HepG2 (cell line): ENCODE measurements at regions not wholly inside any gene's neighbourhood (a gene's known extent, or its start where the extent isn't known, plus 50 kb on each side); places are given as distances from the start of the nearest gene placed in this dataset.

ENCODE experiments used
- ATAC-seq: fragments of 200-7000 bp; cut with Tn5 transposase; 3 replicates; pipeline ENCODE4 v1.9.1; 2020; ENCODE audit warnings: mild to moderate bottlenecking, moderate library complexity
- BruUV-seq: library from RNA; stranded (reverse); fragments of 400-500 nt; replicated peaks from 2 replicates; lab custom pipeline; 2021; lab: Mats Ljungman, UMichigan
- CTCF ChIA-PET: fragments of 300-600 bp; formaldehyde crosslinking; extraction: SDS; loops from one replicate; lab custom pipeline; 2021; ENCODE audit warnings: low total read pairs, inconsistent platforms, low intra/inter-chr PET ratio; lab: Yijun Ruan, JAX
- POLR2A ChIA-PET: fragments of 350-600 bp; sonication (Branson Sonifier 250); formaldehyde crosslinking; loops from one replicate; lab custom pipeline; 2020; ENCODE audit warnings: antibody characterized with exemption, inconsistent platforms; lab: Yijun Ruan, JAX
- DNase-seq: peaks from one replicate; pipeline ENCODE4 v3.0.0-alpha.2; 2015; ENCODE audit warnings: low spot score
- FAIRE-seq: peaks from 3 replicates; lab custom pipeline; 2011; peaks lifted over from hg19 to GRCh38; lab: Jason Lieb, UNC
- H2AFZ ChIP-seq: one replicate; pipeline ENCODE4 v1.6.1; 2011; ENCODE audit warnings: low read length, inconsistent platforms
- H3K27ac ChIP-seq: fragments of 300-600 bp; 3 replicates; pipeline ENCODE4 v1.8.0; 2011; ENCODE audit warnings: mixed run types, mild to moderate bottlenecking, mixed read lengths, low read length, inconsistent platforms; ENCODE audit not compliant: insufficient read depth; ENCODE audit errors: extremely low read length
- H3K27me3 ChIP-seq, 2 experiments: fragments of 200-600 bp in 1 of 2; 2 replicates in 1 of 2; 3 replicates in 1 of 2; pipeline versions ENCODE4 v1.6.0 to v1.8.0; 2011; ENCODE audit warnings: low read length in 2 of 2, mild to moderate bottlenecking in 2 of 2, moderate library complexity in 2 of 2, inconsistent platforms in 1 of 2; ENCODE audit not compliant: insufficient read depth in 2 of 2, control insufficient read depth in 1 of 2
- H3K36me3 ChIP-seq, 2 experiments: fragments of 200-600 bp in 1 of 2; replicated peaks in 1 of 2; 2 replicates in 1 of 2; 3 replicates in 1 of 2; pipeline versions ENCODE4 v1.5.1 to v1.8.0; 2011; ENCODE audit warnings: low read length in 2 of 2, inconsistent platforms in 1 of 2; ENCODE audit not compliant: insufficient read depth in 2 of 2, control insufficient read depth in 1 of 2
- H3K4me1 ChIP-seq: 2 replicates; pipeline ENCODE4 v1.5.1; 2012; ENCODE audit warnings: low read length, inconsistent platforms; ENCODE audit not compliant: insufficient read depth
- H3K4me2 ChIP-seq: 2 replicates; pipeline ENCODE4 v1.6.0; 2011; ENCODE audit warnings: low read depth, low read length, inconsistent platforms
- H3K4me3 ChIP-seq, 3 experiments: fragments of 200-600 bp in 1 of 3; sonication (generic), shearing (Covaris generic) in 1 of 3; replicated peaks in 1 of 3; 2 replicates each; pipeline ENCODE4 v1.5.1; 2011 to 2016; ENCODE audit warnings: low read length in 3 of 3, inconsistent platforms in 2 of 3, low read depth in 2 of 3, mild to moderate bottlenecking in 2 of 3, control low read depth in 1 of 3, mixed read lengths in 1 of 3; ENCODE audit not compliant: insufficient read depth in 1 of 3
- H3K79me2 ChIP-seq: one replicate; pipeline ENCODE4 v1.6.1; 2011; ENCODE audit warnings: low read length, inconsistent platforms; ENCODE audit not compliant: insufficient read depth
- H3K9ac ChIP-seq: 2 replicates; pipeline ENCODE4 v1.6.0; 2011; ENCODE audit warnings: mild to moderate bottlenecking, low read depth, low read length, inconsistent platforms; ENCODE audit not compliant: insufficient read depth
- H3K9me3 ChIP-seq: 2 replicates; pipeline ENCODE4 v1.5.1; 2012; ENCODE audit warnings: mild to moderate bottlenecking, low read length
- H4K20me1 ChIP-seq: 2 replicates; pipeline ENCODE4 v1.6.0; 2011; ENCODE audit warnings: inconsistent platforms, mild to moderate bottlenecking, low read length, moderate library complexity; ENCODE audit not compliant: insufficient read depth
- GTF3A ChIP-seq: sonication (generic); formaldehyde crosslinking; conservative IDR thresholded peaks from 2 replicates; pipeline ENCODE4 v1.4.0; 2020; ENCODE audit warnings: mild to moderate bottlenecking, missing genetic modification reagents
- HMG20B ChIP-seq: conservative IDR thresholded peaks from 2 replicates; pipeline ENCODE4 v1.6.1; 2016; ENCODE audit warnings: missing genetic modification reagents, missing compliant biosample characterization
- NAIF1 ChIP-seq: sonication (generic); formaldehyde crosslinking; IDR thresholded peaks from 2 replicates; pipeline ENCODE4 v1.5.0; 2020; ENCODE audit warnings: mild to moderate bottlenecking, missing genetic modification reagents, borderline replicate concordance
- REL ChIP-seq: sonication (generic); formaldehyde crosslinking; conservative IDR thresholded peaks from 2 replicates; pipeline ENCODE4 v1.8.0; 2022; ENCODE audit warnings: mild to moderate bottlenecking, missing genetic modification reagents, moderate library complexity
- RFXAP ChIP-seq: sonication (generic); formaldehyde crosslinking; IDR thresholded peaks from 2 replicates; pipeline ENCODE4 v1.4.0; 2020; ENCODE audit warnings: missing genetic modification reagents, borderline replicate concordance
- ZNF17 ChIP-seq: sonication (generic); formaldehyde crosslinking; IDR thresholded peaks from 2 replicates; pipeline ENCODE4 v1.5.0; 2020; ENCODE audit warnings: mild to moderate bottlenecking, missing genetic modification reagents
- ZNF432 ChIP-seq: sonication (generic); formaldehyde crosslinking; IDR thresholded peaks from 2 replicates; pipeline ENCODE4 v1.5.0; 2020; ENCODE audit warnings: missing genetic modification reagents, mild to moderate bottlenecking, borderline replicate concordance
- ZNF44 ChIP-seq: sonication (generic); formaldehyde crosslinking; IDR thresholded peaks from 2 replicates; pipeline ENCODE4 v1.5.1; 2020; ENCODE audit warnings: mild to moderate bottlenecking, missing genetic modification reagents
- ZNF629 ChIP-seq: sonication (generic); formaldehyde crosslinking; conservative IDR thresholded peaks from 2 replicates; pipeline ENCODE4 v1.5.0; 2020; ENCODE audit warnings: missing genetic modification reagents
- ZNF660 ChIP-seq: sonication (generic); formaldehyde crosslinking; IDR thresholded peaks from 2 replicates; pipeline ENCODE4 v1.5.1; 2020; ENCODE audit warnings: mild to moderate bottlenecking, low read depth, missing genetic modification reagents, borderline replicate concordance
- ZSCAN29 ChIP-seq: sonication (generic); formaldehyde crosslinking; conservative IDR thresholded peaks from 2 replicates; pipeline ENCODE4 v1.4.0; 2020; ENCODE audit warnings: mild to moderate bottlenecking, missing genetic modification reagents
- WGBS: methylation state at CpG from one replicate; pipeline ENCODE4 v1.1.6; 2017; ENCODE audit warnings: low lambda C conversion rate; 5-methylcytosine and 5-hydroxymethylcytosine counted together
- in situ Hi-C: cut with HindIII; loops from 2 replicates; pipeline ENCODE4 v1.10.0; 2017; ENCODE audit warnings: low pct_unique_long_range_greater_than_20kb; ENCODE audit not compliant: extremely low pct_ligation_motif_present
- intact Hi-C: fragments of 100-400 bp; cut with micrococcal nuclease; formaldehyde crosslinking; loops from one replicate; pipeline ENCODE4 v1.10.0; 2022; ENCODE audit not compliant: unreplicated experiment
- TF ChIP-seq, protein P1 (sequence below): sonication (generic); formaldehyde crosslinking; conservative IDR thresholded peaks from 2 replicates; pipeline ENCODE4 v1.8.1; 2023; ENCODE audit warnings: missing genetic modification reagents
- TF ChIP-seq, protein P2 (sequence below): sonication (generic); formaldehyde crosslinking; IDR thresholded peaks from 2 replicates; pipeline ENCODE4 v1.4.0; 2020; ENCODE audit warnings: missing genetic modification reagents, borderline replicate concordance
- TF ChIP-seq, protein P3 (sequence below): sonication (generic); formaldehyde crosslinking; IDR thresholded peaks from 2 replicates; pipeline ENCODE4 v1.5.0; 2020; ENCODE audit warnings: missing genetic modification reagents
- TF ChIP-seq, protein P4 (sequence below): sonication (generic); formaldehyde crosslinking; IDR thresholded peaks from 2 replicates; pipeline ENCODE4 v1.8.1; 2023; ENCODE audit warnings: mild to moderate bottlenecking, missing genetic modification reagents, borderline replicate concordance

DNA sequence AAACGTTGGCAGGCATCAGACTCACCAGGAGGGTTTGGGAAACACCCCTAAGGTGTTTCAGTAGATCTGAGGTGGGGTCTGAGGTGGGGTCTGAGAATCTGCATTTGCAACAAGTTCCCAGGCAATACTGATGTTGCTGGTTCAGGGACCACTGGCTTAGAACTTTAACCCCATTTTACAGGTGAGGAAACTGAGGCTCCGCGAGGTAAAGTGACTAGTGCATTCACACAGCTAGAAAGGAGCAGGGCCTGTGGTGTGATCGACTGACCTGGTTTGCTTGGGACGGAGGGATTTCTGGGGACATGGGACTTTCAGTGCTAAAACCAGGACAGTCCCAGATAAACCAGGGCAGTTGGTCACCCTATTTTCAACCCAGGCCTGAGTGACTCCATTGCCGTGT lies 81.4 kb upstream of the ZNF618 start:
- in situ Hi-C loops = no loop called here
- Histone ChIP-seq H3K36me3 (no peaks in the 10 kb centered on the region), H3K79me2 (no peaks in the 10 kb centered on the region), H3K4me3 (no peak overlapping the region), H3K27ac (no peak overlapping the region), H3K27me3 (peaks cover 2 to 16% of the 10 kb centered on the region in 2 experiments; a peak in 4 of 5 replicates), H3K9ac (no peak overlapping the region), H3K4me2 (no peak overlapping the region), H4K20me1 (no peaks in the 10 kb centered on the region), H2AFZ (no peak overlapping the region), H3K4me1 (peaks cover 11% of the 10 kb centered on the region), H3K9me3 (no peaks in the 10 kb centered on the region)
- FAIRE-seq (no peak), DNase-seq (no peak), ATAC-seq (no peak)
- intact Hi-C loops = no loop called here
- WGBS = 48% methylated on average over 6 of the region's 6 CpGs
- no peak for TF ChIP-seq NAIF1 (CRISPR knock-in tag)
- peak; percentile 37; the same call in 1 of the 2 replicates for TF ChIP-seq ZNF629
- no peak for TF ChIP-seq ZNF17 (CRISPR knock-in tag)
- TF ChIP-seq HMG20B (CRISPR knock-in tag) = no peak
- ChIA-PET POLR2A (no interaction called here), CTCF (no interaction called here)
- no TSS peak for BruUV-seq

DNA sequence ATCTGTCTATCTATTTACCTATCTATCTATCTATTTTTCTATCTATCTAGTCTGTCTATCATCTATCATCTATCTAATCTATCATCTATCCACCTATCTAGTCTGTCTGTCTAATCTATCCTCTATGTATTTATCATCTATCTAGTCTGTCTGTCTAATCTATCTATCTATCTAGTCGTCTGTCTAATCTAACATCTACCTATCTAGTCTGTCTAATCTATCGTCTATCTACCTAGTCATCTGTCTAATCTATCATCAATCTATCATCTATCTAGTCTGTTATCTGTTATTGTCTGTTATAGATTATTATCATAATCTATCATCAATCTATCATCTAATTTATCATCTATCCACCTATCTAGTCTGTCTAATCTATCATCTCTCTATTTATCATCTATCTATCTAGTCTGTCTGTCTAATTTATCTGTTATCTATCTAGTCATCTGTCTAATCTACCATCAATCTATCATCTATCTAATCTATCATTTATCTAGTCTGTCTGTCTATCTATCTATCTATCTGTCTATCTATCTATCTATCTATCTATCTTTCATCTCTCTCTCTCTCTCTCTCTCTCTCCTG lies 80.2 kb upstream of the ZNF618 start:
- intact Hi-C loops = no loop called here
- Histone ChIP-seq H3K4me2 (no peak overlapping the region), H3K4me3 (no peak overlapping the region), H3K36me3 (no peaks in the 10 kb centered on the region), H3K27ac (no peak overlapping the region), H3K4me1 (peaks cover 11% of the 10 kb centered on the region), H2AFZ (no peak overlapping the region), H3K27me3 (peaks cover 3 to 11% of the 10 kb centered on the region in 2 experiments; a peak in 3 of 5 replicates), H3K9ac (no peak overlapping the region), H3K9me3 (no peaks in the 10 kb centered on the region), H4K20me1 (no peaks in the 10 kb centered on the region), H3K79me2 (no peaks in the 10 kb centered on the region)
- no TSS peak for BruUV-seq
- DNase-seq (no peak), FAIRE-seq (no peak), ATAC-seq (no peak)
- in situ Hi-C loops = no loop called here
- ChIA-PET POLR2A (no interaction called here), CTCF (no interaction called here)
- 1% methylated on average over 2 of the region's 2 CpGs for WGBS
- TF ChIP-seq ZNF44 = no peak
- TF ChIP-seq RFXAP (CRISPR knock-in tag) = no peak
- TF ChIP-seq, protein P1, sequence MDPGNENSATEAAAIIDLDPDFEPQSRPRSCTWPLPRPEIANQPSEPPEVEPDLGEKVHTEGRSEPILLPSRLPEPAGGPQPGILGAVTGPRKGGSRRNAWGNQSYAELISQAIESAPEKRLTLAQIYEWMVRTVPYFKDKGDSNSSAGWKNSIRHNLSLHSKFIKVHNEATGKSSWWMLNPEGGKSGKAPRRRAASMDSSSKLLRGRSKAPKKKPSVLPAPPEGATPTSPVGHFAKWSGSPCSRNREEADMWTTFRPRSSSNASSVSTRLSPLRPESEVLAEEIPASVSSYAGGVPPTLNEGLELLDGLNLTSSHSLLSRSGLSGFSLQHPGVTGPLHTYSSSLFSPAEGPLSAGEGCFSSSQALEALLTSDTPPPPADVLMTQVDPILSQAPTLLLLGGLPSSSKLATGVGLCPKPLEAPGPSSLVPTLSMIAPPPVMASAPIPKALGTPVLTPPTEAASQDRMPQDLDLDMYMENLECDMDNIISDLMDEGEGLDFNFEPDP (CRISPR knock-in tag) = no peak
- TF ChIP-seq, protein P2, sequence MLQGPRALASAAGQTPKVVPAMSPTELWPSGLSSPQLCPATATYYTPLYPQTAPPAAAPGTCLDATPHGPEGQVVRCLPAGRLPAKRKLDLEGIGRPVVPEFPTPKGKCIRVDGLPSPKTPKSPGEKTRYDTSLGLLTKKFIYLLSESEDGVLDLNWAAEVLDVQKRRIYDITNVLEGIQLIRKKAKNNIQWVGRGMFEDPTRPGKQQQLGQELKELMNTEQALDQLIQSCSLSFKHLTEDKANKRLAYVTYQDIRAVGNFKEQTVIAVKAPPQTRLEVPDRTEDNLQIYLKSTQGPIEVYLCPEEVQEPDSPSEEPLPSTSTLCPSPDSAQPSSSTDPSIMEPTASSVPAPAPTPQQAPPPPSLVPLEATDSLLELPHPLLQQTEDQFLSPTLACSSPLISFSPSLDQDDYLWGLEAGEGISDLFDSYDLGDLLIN (CRISPR knock-in tag) = no peak
- TF ChIP-seq, protein P3, sequence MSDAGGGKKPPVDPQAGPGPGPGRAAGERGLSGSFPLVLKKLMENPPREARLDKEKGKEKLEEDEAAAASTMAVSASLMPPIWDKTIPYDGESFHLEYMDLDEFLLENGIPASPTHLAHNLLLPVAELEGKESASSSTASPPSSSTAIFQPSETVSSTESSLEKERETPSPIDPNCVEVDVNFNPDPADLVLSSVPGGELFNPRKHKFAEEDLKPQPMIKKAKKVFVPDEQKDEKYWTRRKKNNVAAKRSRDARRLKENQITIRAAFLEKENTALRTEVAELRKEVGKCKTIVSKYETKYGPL (CRISPR knock-in tag) = no peak
- no peak for TF ChIP-seq ZNF660
- TF ChIP-seq REL (CRISPR knock-in tag) = no peak
- TF ChIP-seq ZSCAN29 (CRISPR knock-in tag) = no peak
- TF ChIP-seq ZNF432 (CRISPR knock-in tag) = no peak
- TF ChIP-seq, protein P4, sequence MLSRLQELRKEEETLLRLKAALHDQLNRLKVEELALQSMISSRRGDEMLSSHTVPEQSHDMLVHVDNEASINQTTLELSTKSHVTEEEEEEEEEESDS (CRISPR knock-in tag) = no peak
- TF ChIP-seq GTF3A = no peak
